CD14-positive monocyte (primary cell): ENCODE measurements at regions not wholly inside any gene's neighbourhood (a gene's known extent, or its start where the extent isn't known, plus 50 kb on each side); places are given as distances from the start of the nearest gene placed in this dataset.

ENCODE experiments used
- DNase-seq, 3 donors: peaks; one replicate each; pipeline ENCODE4 v3.0.0-alpha.2; 2011 to 2022
- H2AFZ ChIP-seq: 2 replicates; pipeline ENCODE4 v1.6.0; 2012; ENCODE audit warnings: mild to moderate bottlenecking, low read depth, low read length, inconsistent platforms; ENCODE audit not compliant: insufficient read depth, poor library complexity, severe bottlenecking
- H3K27ac ChIP-seq, 2 donors: 1 replicate in 1 of 2; 2 replicates in 1 of 2; pipeline ENCODE4 v1.5.1; 2012 to 2013; ENCODE audit warnings: low read length in 2 of 2, control low read depth in 1 of 2, inconsistent platforms in 1 of 2, low read depth in 1 of 2, mild to moderate bottlenecking in 1 of 2
- H3K27me3 ChIP-seq, 2 donors: one replicate each; pipeline versions ENCODE4 v1.6.0 to v1.6.1; 2011 to 2013; ENCODE audit warnings: low read length in 2 of 2; ENCODE audit not compliant: control insufficient read depth in 2 of 2, insufficient read depth in 2 of 2
- H3K36me3 ChIP-seq, 2 donors: replicated peaks in 1 of 2; 1 replicate in 1 of 2; 2 replicates in 1 of 2; pipeline versions ENCODE4 v1.5.1 to v1.6.1; 2012 to 2013; ENCODE audit warnings: low read length in 2 of 2, control low read depth in 1 of 2, inconsistent platforms in 1 of 2, mild to moderate bottlenecking in 1 of 2; ENCODE audit not compliant: insufficient read depth in 2 of 2, control insufficient read depth in 1 of 2
- H3K4me1 ChIP-seq, 2 donors: 1 replicate in 1 of 2; 2 replicates in 1 of 2; pipeline versions ENCODE4 v1.5.1 to v1.6.1; 2012 to 2013; ENCODE audit warnings: low read length in 2 of 2, control low read depth in 1 of 2, inconsistent platforms in 1 of 2, mild to moderate bottlenecking in 1 of 2, moderate library complexity in 1 of 2; ENCODE audit not compliant: insufficient read depth in 2 of 2, control insufficient read depth in 1 of 2
- H3K4me2 ChIP-seq: replicated peaks from 2 replicates; pipeline ENCODE3; 2012; ENCODE audit warnings: low read length, moderate library complexity, mild to moderate bottlenecking; ENCODE audit not compliant: poor library complexity, severe bottlenecking; ENCODE audit errors: extremely low read depth
- H3K4me3 ChIP-seq, 3 experiments: fragments of 200-600 bp in 1 of 3; sonication (generic) in 1 of 3; replicated peaks in 1 of 3; 1 replicate in 2 of 3; 2 replicates in 1 of 3; pipeline ENCODE4 v1.5.1; 2011 to 2013; ENCODE audit warnings: low read length in 3 of 3, mild to moderate bottlenecking in 3 of 3, control low read depth in 2 of 3, low read depth in 2 of 3, inconsistent platforms in 1 of 3, moderate library complexity in 1 of 3
- H3K79me2 ChIP-seq: 2 replicates; pipeline ENCODE4 v1.6.0; 2012; ENCODE audit warnings: mild to moderate bottlenecking, control low read depth, inconsistent platforms, low read length, moderate library complexity; ENCODE audit not compliant: insufficient read depth
- H3K9ac ChIP-seq: 2 replicates; pipeline ENCODE4 v1.6.0; 2017; ENCODE audit warnings: low read length, mild to moderate bottlenecking; ENCODE audit not compliant: insufficient read depth, poor library complexity, severe bottlenecking
- H3K9me3 ChIP-seq, 2 donors: replicated peaks in 1 of 2; 1 replicate in 1 of 2; 2 replicates in 1 of 2; pipeline versions ENCODE4 v1.5.1 to v1.6.1; 2012 to 2013; ENCODE audit warnings: low read length in 2 of 2, control low read depth in 1 of 2; ENCODE audit not compliant: control insufficient read depth in 1 of 2, insufficient read depth in 1 of 2
- H4K20me1 ChIP-seq: 2 replicates; pipeline ENCODE4 v1.6.0; 2012; ENCODE audit warnings: mild to moderate bottlenecking, low read length, control low read depth, moderate library complexity; ENCODE audit not compliant: insufficient read depth
- H3K27ac Mint-ChIP-seq, 7 donors: one replicate each; pipeline ENCODE4 v1.8.0; 2020; ENCODE audit warnings: mild to moderate bottlenecking in 7 of 7, mixed read lengths in 7 of 7, moderate library complexity in 6 of 7, inconsistent platforms in 2 of 7
- H3K27me3 Mint-ChIP-seq, 3 donors: one replicate each; pipeline ENCODE4 v1.8.0; 2021 to 2022; ENCODE audit warnings: low read depth in 3 of 3, mild to moderate bottlenecking in 3 of 3, mixed read lengths in 3 of 3, moderate library complexity in 3 of 3, inconsistent platforms in 1 of 3
- H3K36me3 Mint-ChIP-seq, 2 donors: one replicate each; pipeline ENCODE4 v1.8.0; 2020; ENCODE audit warnings: mixed read lengths in 2 of 2, inconsistent platforms in 1 of 2, mild to moderate bottlenecking in 1 of 2
- H3K4me1 Mint-ChIP-seq: one replicate; pipeline ENCODE4 v1.8.0; 2020; ENCODE audit warnings: mild to moderate bottlenecking, mixed read lengths
- H3K4me3 Mint-ChIP-seq, 2 donors: one replicate each; pipeline ENCODE4 v1.8.0; 2020; ENCODE audit warnings: mild to moderate bottlenecking in 2 of 2, mixed read lengths in 2 of 2, moderate library complexity in 1 of 2
- H3K9me3 Mint-ChIP-seq, 7 donors: one replicate each; pipeline ENCODE4 v1.8.0; 2020 to 2022; ENCODE audit warnings: mixed read lengths in 7 of 7, mild to moderate bottlenecking in 6 of 7, moderate library complexity in 6 of 7, inconsistent platforms in 2 of 7
- CTCF ChIP-seq: fragments of 200-600 bp; IDR thresholded peaks from one replicate; pipeline ENCODE4 v1.8.0; 2022; ENCODE audit warnings: antibody characterized with exemption, mild to moderate bottlenecking
- WGBS: methylation state at CpG from one replicate; pipeline ENCODE4 v1.1.5; 2013; ENCODE audit warnings: missing lambda C conversion rate; ENCODE audit not compliant: insufficient coverage; 5-methylcytosine and 5-hydroxymethylcytosine counted together
- intact Hi-C, 2 donors: fragments of 100-400 bp; cut with micrococcal nuclease; formaldehyde crosslinking; loops; one replicate each; pipeline versions ENCODE4 v1.15.0 to v1.15.1; 2023

DNA sequence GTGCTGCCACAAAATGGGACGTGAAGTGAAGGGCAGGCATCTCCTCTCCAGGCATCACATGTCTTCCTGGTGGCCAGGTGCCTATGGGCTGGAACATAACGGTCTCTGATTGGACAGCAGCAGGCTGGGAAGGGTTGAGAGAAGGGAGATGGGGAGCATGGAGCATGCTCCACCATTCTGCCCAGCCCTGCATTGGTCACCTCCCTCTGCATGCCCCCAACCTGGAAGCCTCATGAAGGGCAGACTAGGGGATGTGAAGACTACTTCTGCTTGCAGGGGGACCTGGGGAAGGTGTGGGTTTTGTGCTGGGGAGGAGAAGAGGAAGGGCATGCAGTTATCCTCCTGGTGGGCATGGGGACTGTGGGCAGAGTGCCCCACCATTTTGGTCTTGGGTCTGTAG lies 782.2 kb downstream of the TBC1D22A start:
- DNase-seq, result no peak
- H3K79me2 ChIP-seq, result no peaks in the 10 kb centered on the region
- TF ChIP-seq CTCF, result no peak
- H3K9me3 ChIP-seq, result peaks cover 6 to 8% of the 10 kb centered on the region in 2 donors
- H3K27ac Mint-ChIP-seq, result no peak overlapping the region
- no peaks in the 10 kb centered on the region for H3K4me1 Mint-ChIP-seq
- H3K27me3 Mint-ChIP-seq, result peaks cover 1 to 4% (median 2%) of the 10 kb centered on the region in 3 donors
- H3K27ac ChIP-seq, result no peak overlapping the region
- H3K36me3 ChIP-seq, result no peaks in the 10 kb centered on the region
- no peak overlapping the region for H3K4me3 Mint-ChIP-seq
- no peaks in the 10 kb centered on the region for H3K36me3 Mint-ChIP-seq
- H3K9ac ChIP-seq, result no peak overlapping the region
- no peak overlapping the region for H2AFZ ChIP-seq
- H4K20me1 ChIP-seq, result no peaks in the 10 kb centered on the region
- no peak overlapping the region for H3K4me3 ChIP-seq
- peaks cover 0 to 17% (median 8%) of the 10 kb centered on the region in 7 donors for H3K9me3 Mint-ChIP-seq
- intact Hi-C loops, result no loop called here
- no peak overlapping the region for H3K4me2 ChIP-seq
- WGBS, result 100% methylated on average over 1 of the region's 2 CpGs
- no peaks in the 10 kb centered on the region for H3K27me3 ChIP-seq
- H3K4me1 ChIP-seq, result no peaks in the 10 kb centered on the region

DNA sequence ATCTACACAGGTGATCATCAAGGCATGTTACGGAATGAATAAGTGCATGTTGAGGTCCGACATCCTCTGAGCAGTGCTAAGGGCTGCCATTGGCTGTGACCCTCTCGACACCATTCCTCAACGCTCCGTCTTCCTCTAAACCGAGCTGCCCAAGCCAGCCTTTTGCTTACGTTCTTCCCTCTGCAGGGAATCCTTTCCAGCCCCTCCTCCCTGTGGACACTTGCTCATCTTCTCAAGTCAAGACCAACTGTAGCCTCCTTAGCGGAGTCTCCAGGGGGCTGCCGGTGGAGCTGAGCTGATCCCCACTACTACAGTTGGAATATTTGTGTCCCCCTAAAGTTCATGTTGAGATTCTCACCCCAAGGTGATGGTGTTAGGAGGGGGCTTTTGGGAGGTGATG lies 781.0 kb downstream of the TBC1D22A start:
- no peak overlapping the region for H3K9ac ChIP-seq
- no peak overlapping the region for H3K4me2 ChIP-seq
- no peak overlapping the region for H2AFZ ChIP-seq
- Mint-ChIP-seq H3K27me3 (peaks cover 0 to 5% (median 1%) of the 10 kb centered on the region in 3 donors), H3K27ac (no peak overlapping the region), H3K4me3 (no peak overlapping the region), H3K36me3 (no peaks in the 10 kb centered on the region), H3K4me1 (no peaks in the 10 kb centered on the region), H3K9me3 (peaks cover 0 to 18% (median 10%) of the 10 kb centered on the region in 7 donors)
- H3K36me3 ChIP-seq, result no peaks in the 10 kb centered on the region
- no peak for DNase-seq
- no peaks in the 10 kb centered on the region for H3K27me3 ChIP-seq
- H3K4me1 ChIP-seq, result no peaks in the 10 kb centered on the region
- H3K4me3 ChIP-seq, result no peak overlapping the region
- intact Hi-C loops, result no loop called here
- peaks cover 6 to 18% of the 10 kb centered on the region in 2 donors for H3K9me3 ChIP-seq
- TF ChIP-seq CTCF, result no peak
- H4K20me1 ChIP-seq, result no peaks in the 10 kb centered on the region
- 93% methylated on average over 7 of the region's 9 CpGs for WGBS
- H3K27ac ChIP-seq, result no peak overlapping the region
- no peaks in the 10 kb centered on the region for H3K79me2 ChIP-seq
